Calu3 (cell line): ENCODE measurements at regions not wholly inside any gene's neighbourhood (a gene's known extent, or its start where the extent isn't known, plus 50 kb on each side); places are given as distances from the start of the nearest gene placed in this dataset.

Experiments
- BruUV-seq: library from RNA; stranded (reverse); fragments of 400-500 nt; replicated peaks from 2 replicates; lab custom pipeline; 2021; lab: Mats Ljungman, UMichigan
- CTCF ChIA-PET: fragments of 300-600 bp; sonication (Branson Sonifier 250); formaldehyde crosslinking; loops from one replicate; lab custom pipeline; 2022; ENCODE audit warnings: antibody characterized with exemption; lab: Charles Lee
- DNase-seq: peaks from one replicate; pipeline ENCODE4 v3.0.0; 2022
- H3K27ac Mint-ChIP-seq: one replicate; pipeline ENCODE4 v1.8.0; 2022; ENCODE audit warnings: mixed read lengths; ENCODE audit not compliant: unreplicated experiment
- H3K27me3 Mint-ChIP-seq: one replicate; pipeline ENCODE4 v1.8.0; 2022; ENCODE audit warnings: mixed read lengths; ENCODE audit not compliant: unreplicated experiment
- H3K36me3 Mint-ChIP-seq: one replicate; pipeline ENCODE4 v1.8.0; 2022; ENCODE audit warnings: mild to moderate bottlenecking, moderate library complexity, mixed read lengths; ENCODE audit not compliant: insufficient read depth, unreplicated experiment
- H3K4me1 Mint-ChIP-seq: one replicate; pipeline ENCODE4 v1.8.0; 2022; ENCODE audit warnings: mild to moderate bottlenecking, low read depth, mixed read lengths; ENCODE audit not compliant: unreplicated experiment
- H3K4me3 Mint-ChIP-seq: one replicate; pipeline ENCODE4 v1.8.0; 2022; ENCODE audit warnings: mild to moderate bottlenecking, low read depth, moderate library complexity, mixed read lengths; ENCODE audit not compliant: unreplicated experiment
- H3K9me3 Mint-ChIP-seq: one replicate; pipeline ENCODE4 v1.8.0; 2022; ENCODE audit warnings: low read depth, mixed read lengths; ENCODE audit not compliant: unreplicated experiment
- intact Hi-C: fragments of 100-400 bp; cut with micrococcal nuclease; formaldehyde crosslinking; loops from one replicate; pipeline ENCODE4 v1.10.0; 2022; ENCODE audit not compliant: unreplicated experiment
- TF ChIP-seq, protein P1 (sequence below): fragments of 200-600 bp; IDR thresholded peaks from one replicate; pipeline ENCODE4 v1.8.0; 2022; ENCODE audit warnings: antibody characterized with exemption; ENCODE audit not compliant: unreplicated experiment

DNA sequence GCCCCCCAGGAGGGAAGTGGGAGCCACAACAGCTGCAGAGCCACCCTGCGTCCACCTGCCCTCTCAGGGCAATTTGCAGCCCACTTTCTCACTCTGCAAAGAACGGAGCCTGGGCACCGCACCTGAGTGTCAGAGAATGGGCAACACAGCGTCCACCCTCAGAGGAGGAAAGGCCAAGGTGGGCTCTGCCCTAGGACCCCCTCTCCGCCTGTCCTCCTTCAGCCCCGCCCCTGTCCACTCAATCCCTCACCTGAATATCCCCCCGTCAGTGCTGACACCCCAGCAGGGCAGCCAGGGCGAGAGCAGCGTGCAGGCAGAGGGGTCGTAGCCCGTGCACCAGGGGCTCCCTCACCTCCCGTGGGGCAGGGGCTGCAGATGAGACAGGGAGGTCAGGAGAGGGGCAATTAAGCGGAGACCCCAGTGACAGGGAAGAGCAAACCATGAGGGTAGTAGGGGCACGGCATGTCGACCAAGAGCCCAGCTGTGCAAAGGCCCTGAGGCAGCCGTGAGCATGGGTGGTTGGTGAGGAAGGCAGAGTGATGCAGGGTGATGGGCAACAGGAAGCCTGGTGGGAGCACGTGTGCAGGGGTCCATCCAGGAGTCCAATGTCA is 140.3 kb downstream of the OLFM1 start:
- no peak for DNase-seq
- H3K9me3 Mint-ChIP-seq = peaks cover 2% of the 10 kb centered on the region
- H3K27me3 Mint-ChIP-seq = peaks cover 33% of the 10 kb centered on the region
- H3K27ac Mint-ChIP-seq = no peak overlapping the region
- H3K36me3 Mint-ChIP-seq = no peaks in the 10 kb centered on the region
- BruUV-seq = no TSS peak
- no peaks in the 10 kb centered on the region for H3K4me1 Mint-ChIP-seq
- H3K4me3 Mint-ChIP-seq = no peak overlapping the region
- intact Hi-C loops = no loop called here
- TF ChIP-seq, protein P1, sequence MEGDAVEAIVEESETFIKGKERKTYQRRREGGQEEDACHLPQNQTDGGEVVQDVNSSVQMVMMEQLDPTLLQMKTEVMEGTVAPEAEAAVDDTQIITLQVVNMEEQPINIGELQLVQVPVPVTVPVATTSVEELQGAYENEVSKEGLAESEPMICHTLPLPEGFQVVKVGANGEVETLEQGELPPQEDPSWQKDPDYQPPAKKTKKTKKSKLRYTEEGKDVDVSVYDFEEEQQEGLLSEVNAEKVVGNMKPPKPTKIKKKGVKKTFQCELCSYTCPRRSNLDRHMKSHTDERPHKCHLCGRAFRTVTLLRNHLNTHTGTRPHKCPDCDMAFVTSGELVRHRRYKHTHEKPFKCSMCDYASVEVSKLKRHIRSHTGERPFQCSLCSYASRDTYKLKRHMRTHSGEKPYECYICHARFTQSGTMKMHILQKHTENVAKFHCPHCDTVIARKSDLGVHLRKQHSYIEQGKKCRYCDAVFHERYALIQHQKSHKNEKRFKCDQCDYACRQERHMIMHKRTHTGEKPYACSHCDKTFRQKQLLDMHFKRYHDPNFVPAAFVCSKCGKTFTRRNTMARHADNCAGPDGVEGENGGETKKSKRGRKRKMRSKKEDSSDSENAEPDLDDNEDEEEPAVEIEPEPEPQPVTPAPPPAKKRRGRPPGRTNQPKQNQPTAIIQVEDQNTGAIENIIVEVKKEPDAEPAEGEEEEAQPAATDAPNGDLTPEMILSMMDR = no peak
- CTCF ChIA-PET = interaction anchor here (0.6 kb wide), 1 partner anchor 93 kb away, joined by 4 read pairs; no protein-coding TSS in a partner anchor

DNA sequence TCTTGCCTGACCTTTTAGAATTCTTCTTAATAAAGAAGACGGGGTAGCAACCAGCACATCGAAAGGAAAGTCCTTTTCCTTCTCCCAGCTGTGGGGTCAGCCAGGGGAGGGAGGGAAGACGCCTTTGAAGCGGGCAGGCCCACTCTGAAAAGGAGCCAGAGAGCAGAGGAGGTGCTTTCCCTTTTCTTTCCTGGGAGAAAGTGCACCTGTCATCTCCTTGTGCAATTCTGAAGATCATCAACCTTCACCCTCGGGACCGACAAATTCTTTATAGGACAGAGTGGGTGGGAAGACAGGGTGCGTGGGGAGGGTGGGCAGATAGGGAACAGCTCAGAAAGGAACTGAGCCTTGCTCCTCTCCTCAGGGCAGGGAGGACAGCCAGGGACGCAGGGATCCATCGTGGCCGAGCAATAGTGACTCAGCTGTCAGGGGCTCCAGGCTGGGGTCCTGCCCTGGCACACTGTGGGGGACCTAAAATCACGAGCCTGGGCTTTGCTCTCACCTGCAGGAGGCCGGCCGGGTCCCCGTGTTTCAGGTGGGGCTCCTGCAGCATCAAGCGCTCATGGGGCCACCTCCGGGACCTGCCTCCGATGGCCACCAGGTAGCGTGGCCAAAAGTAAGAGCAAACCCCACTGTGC is 141.0 kb downstream of the OLFM1 start:
- peaks cover 40% of the 10 kb centered on the region for H3K27me3 Mint-ChIP-seq
- BruUV-seq = no TSS peak
- TF ChIP-seq, protein P1 = no peak
- H3K9me3 Mint-ChIP-seq = peaks cover 2% of the 10 kb centered on the region
- H3K27ac Mint-ChIP-seq = no peak overlapping the region
- no peaks in the 10 kb centered on the region for H3K36me3 Mint-ChIP-seq
- no peak overlapping the region for H3K4me3 Mint-ChIP-seq
- intact Hi-C loops = no loop called here
- CTCF ChIA-PET = interaction anchor here (0.6 kb wide), 1 partner anchor 92 kb away, joined by 4 read pairs; no protein-coding TSS in a partner anchor
- no peak for DNase-seq
- H3K4me1 Mint-ChIP-seq = no peaks in the 10 kb centered on the region

DNA sequence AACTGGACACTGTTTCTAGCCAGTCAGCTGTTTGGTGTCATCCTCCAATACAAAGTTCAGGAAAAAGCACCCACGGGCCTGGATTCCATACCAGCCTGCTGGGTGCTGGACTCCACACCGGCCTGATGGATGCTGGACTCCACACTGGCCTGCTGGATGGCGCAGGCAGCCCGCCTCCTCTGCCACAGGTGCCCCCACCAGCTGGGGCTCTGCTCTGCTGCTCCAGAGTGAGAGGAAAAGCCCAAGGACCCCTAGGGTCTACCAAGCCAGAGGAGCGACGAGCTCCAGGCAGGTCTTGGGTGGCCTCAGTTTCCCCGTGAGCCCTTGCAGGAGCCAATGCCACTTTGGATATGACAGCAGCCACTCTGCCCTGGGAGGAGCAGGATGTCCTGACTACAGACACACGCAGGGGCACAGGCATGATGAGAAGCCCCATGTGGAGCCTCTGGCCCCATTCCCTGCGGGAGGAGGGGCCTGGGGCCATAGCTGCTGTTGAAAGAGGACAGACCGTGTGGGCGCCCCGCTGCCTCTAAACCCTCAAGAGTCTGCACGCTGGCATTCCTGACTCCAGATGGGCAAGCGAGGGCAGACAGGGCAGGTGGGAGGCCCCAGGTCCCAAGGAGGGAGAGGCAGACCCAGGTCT is 141.6 kb downstream of the OLFM1 start:
- no TSS peak for BruUV-seq
- Mint-ChIP-seq H3K27ac (no peak overlapping the region), H3K4me3 (no peak overlapping the region), H3K27me3 (peaks cover 46% of the 10 kb centered on the region), H3K36me3 (no peaks in the 10 kb centered on the region), H3K9me3 (peaks cover 2% of the 10 kb centered on the region), H3K4me1 (no peaks in the 10 kb centered on the region)
- no peak for DNase-seq
- TF ChIP-seq, protein P1 = no peak
- CTCF ChIA-PET = no interaction called here
- intact Hi-C loops = no loop called here

DNA sequence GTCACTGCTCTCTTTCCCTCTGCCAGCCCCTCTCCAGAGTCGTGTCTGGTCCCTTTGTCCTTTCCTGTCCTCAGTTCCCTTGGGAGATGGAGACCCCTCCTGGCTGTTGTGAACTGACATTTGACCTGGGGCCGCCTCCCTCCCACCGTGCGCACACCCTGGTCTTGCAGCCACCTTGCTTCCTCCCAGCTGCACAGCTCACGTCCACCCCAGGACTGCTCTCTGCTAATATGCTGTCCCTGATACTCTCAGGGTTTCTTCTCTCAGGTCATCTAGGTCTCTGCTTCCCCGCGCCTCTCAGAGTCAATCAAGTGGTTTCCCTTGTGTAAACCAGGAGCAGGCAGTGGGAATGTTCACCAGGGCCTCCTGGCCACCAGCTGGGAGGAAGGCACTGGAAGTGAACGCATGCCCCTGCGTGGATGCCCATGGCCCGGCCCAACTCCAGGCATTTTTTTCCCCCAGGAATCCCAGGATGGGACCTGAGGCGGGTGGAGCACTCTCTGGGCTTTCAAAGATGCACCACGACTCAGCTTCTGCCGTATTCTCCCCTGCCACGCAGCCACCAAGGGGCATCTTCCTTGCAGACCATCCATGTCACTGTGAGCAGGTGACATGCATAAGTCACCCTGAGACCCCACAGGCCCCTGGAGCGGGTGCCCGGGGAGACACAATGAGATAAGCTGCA is 142.4 kb downstream of the OLFM1 start:
- Mint-ChIP-seq H3K9me3 (peaks cover 2% of the 10 kb centered on the region), H3K4me1 (no peaks in the 10 kb centered on the region), H3K36me3 (no peaks in the 10 kb centered on the region), H3K4me3 (no peak overlapping the region), H3K27me3 (peaks cover 48% of the 10 kb centered on the region), H3K27ac (no peak overlapping the region)
- DNase-seq = no peak
- intact Hi-C loops = no loop called here
- CTCF ChIA-PET = no interaction called here
- no TSS peak for BruUV-seq
- TF ChIP-seq, protein P1 = no peak
